HG02588 (cell line): ENCODE measurements at regions not wholly inside any gene's neighbourhood (a gene's known extent, or its start where the extent isn't known, plus 50 kb on each side); places are given as distances from the start of the nearest gene placed in this dataset.
"Not testable (repeated sequence)": the region's sequence is repeated elsewhere in the genome, so short reads cannot be mapped to it uniquely, and the experiment has no call there.

Source experiments
- ATAC-seq: cut with Tn5 transposase; IDR thresholded peaks from one replicate; pipeline ENCODE4 v1.9.1; 2021; ENCODE audit warnings: mild to moderate bottlenecking, moderate library complexity; ENCODE audit not compliant: unreplicated experiment

DNA sequence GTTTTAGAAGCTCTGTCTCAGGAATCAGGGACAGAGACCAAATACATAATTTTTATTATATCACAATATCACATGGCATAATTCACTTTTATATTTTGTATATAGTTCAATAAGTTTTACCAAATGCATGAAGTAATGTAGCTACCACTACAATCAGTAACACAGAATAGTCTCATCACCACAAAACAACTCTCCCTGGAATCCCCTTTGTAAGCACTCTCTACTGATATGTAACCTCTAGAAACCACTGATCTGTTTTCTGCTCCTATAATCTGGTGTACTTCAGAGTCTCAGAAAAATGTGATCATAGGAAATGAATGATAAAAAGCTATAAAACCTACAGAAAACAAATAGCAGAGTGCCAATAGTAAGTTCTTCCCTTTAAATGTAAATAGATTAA, 1465.9 kb downstream of the SPATA31A7 start:
- ATAC-seq = not testable (repeated sequence)

DNA sequence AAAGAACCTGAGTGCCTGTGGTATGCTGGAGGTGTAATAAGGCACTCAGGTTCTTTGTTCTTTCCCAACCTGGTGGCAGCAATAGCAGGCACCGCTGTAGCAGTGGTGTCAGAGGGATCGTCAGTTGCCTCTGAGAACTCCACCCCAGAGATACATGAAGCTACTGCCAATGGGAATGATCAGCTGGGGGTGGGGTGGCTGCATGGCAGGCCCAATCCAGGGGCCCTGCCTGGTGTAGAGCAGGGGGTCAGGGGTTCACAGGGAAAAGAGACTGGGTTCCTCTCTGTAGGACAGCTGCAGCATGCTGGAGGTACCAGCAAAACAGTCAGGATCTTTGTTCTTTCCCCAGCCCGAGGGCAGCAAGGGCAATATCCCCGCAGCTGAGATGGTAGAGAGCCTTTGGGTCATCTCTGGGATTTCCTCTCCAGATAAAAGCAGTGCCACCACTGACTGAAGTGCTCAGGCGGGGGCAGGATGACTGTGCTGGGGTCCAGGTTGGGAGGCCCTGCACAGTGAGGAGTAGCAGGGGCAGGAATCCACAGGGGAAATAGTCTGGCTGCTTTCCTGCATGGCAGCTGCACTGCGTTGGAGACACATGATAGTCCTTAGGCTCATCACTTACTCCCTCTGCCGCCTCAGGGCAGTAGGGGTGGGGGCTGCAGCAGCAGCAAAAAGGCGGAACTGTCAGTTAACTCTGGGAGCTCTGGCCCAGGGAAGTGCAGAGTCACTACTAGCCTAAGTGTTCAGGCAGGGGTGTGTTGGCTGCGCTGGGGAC, 1473.1 kb downstream of the SPATA31A7 start:
- not testable (repeated sequence) for ATAC-seq

DNA sequence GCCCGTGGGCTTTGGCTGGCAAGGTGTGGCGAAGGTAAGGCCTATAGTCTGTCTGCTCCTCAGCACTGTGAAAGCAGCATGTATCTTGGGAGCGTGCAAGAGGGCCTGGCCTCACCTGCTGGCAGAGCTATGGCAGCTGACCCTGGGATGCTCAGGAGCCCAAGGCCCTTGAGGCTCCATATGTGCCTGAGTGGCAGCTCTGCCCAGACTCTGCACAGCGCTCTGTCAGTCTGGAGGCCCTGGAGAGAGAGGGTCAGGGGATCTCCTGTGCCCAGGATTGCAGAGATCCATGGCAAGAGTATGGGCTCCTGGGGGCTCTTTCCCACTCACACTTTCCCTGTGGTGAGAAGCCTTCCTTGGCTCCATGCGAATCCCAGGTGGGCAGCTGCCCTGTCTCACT, 1473.7 kb downstream of the SPATA31A7 start:
- ATAC-seq = not testable (repeated sequence)

DNA sequence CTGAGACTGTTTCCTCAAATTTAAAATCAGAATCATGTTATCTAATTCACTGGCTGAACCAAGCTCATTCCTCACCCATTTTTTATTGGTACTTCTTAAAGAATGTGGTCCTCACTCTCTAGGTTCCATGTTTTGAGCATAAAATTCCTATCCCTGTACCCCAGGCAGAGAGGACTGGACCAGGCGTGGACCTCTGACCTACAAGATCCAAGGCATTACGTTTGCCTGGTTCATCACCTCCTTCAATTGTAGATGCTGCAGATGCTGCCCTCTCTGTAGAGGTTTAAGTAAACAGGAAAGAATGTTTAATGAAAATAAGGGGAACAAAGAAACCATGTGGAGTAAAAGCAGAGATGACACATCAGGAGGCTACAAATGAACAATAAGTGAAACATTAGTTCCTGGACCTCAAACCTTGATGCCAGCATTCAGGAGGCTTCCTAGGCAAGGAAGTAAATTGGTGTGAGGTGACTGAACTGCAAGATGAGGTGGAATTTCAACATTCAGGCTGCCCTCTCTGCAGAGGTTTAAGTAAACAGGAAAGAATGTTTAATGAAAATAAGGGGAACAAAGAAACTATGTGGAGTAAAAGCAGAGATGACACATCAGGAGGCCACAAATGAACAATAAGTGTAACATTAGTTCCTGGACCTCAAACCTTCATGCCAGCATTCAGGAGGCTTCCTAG, 1477.4 kb downstream of the SPATA31A7 start:
- ATAC-seq = not testable (repeated sequence)

DNA sequence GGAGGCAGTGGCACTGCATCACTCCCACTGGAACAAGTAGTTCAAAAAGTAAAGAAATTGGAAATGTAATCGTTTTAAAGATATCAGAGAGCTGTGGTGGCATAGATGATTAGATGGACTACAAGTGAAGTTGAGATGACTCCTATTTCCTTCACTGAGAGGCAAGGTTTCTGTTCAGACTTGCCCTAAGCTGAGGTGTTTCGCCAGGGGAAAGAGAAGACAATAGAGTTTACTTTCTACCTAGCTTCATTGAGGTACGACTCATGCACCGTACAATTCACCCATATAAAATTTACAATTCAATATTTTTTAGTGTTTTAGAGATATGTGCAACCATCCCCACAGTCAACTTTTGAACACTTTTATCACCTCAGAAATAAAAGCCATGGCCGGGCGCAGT, 1487.2 kb downstream of the SPATA31A7 start:
- ATAC-seq = not testable (repeated sequence)

DNA sequence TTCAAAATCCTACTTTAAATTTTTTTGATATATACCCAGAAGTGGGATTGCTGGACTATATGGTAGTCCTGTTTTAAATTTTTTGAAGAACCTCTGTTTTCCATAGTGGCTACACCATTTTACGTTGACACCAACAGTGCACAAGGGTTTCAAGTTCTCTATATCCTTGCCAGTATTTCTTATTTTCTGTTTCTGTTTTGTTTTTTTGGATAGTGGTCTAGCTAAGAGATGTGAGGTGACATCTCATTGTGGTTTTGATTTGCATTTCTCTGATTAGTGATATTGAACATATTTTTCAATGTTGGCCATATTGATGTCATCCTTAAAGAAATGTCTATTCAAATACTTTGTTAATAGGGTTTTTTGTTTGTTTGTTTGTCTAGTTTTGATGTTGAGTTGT, 1488.5 kb downstream of the SPATA31A7 start:
- peak; percentile 59 for ATAC-seq

DNA sequence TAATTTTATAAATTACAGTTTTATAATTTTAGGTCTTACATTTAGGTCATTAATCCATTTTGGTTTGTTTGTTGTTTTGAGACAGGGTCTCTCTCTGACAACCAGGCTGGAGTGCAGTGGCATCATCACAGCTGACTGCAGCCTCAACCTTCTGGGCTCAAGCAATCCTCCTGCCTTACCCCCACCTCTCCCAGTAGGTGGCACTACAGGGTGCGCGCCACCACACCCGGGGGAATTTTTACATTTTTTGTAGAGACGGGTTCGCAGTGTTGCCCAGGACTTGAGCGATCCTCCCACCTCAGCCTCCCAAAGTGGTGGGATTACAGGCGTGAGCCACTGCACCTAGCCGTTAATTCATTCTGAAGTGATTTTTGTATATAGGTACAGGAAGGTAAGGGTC, 1489.2 kb downstream of the SPATA31A7 start:
- ATAC-seq = not testable (repeated sequence)

DNA sequence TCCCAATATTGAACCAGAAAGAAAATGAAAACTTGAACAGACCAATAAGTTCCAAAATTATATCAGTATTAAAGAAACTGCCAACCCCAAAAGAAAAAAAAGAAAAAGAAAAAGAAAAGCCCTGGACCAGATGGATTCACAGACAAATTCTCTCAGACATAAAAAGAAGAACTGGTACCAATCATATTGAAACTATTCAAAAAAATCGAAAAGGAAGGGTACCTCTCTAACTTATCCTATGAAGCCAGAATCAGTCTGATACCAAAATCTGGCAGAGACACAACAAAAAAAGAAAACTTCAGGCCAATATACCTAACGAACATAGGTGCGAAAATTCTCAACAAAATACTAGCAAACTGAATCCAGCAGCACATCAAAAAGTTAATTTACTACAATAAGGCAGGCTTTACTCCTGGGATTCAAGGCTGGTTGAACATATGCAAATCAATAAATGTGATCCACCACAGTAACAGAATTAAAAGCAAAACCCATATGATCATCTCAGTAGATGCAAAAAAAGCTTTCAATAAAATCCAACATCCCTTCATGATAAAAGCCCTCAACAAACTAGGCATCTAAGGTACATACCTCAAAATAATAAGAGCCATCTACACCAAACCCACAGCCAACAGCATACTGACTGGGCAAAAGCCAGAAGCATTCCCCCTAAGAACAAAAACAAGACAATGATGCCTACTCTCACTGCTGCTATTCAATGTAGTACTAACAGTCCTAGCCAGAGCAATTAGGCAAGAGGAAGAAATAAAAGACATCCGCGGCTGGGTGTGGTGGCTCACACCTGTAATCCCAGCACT, 1495.2 kb downstream of the SPATA31A7 start:
- ATAC-seq = peak; percentile 58

DNA sequence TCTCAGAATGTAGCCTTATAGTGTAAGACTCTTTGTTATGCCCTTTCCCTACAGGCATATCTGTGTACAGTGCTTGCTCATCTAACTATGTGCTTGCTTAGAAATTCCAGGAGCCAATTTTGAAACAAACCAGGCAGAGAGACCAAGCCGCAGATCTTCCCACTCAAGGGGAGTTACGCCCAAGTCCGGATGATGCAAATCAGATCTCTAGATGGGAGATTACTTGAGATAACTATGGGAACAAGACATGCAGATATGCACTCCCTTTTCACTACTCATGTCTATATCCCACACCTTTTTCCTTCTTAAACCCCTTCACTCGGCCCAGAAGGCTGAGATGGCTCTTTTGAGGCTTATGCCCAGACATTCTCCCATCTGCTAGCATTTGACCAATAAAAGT, 1496.5 kb downstream of the SPATA31A7 start:
- not testable (repeated sequence) for ATAC-seq

DNA sequence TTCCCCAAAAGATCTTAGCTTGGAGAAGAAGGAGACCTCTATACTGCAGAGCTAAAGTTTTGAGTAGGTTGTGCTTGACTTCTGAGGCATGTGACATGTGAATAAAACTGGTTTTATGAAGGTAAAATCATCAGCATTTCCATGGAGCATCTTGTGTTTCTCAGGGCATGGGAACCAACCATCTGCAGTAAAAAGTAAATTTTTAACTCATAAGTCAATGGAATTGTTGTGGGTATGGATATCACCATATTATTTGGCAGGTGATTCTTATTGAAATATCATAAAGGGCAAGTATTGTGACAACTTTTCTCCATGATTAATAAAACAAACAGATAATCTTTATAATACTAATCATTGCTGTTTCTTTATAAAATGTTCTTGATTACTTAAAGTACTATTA, 1503.2 kb downstream of the SPATA31A7 start:
- not testable (repeated sequence) for ATAC-seq

DNA sequence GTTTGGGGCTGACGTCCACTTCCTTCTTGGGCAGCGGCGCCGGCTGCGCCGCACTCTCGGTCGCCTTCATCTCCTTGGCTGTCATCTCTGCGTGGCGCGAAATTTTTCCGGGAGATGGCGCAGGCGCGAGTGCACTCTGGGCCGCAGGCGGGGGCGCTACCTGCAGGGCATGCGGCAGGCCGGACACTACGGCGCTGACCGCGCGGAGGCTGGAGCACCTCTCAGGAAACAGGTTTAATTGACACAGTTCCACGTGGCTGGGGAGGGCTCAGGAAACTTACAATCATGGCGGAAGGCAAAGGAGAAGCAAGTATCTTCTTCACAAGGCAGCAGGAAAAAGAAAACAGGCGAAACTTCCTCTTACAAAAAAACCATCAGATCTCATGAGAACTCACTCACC, 1521.5 kb downstream of the SPATA31A7 start:
- ATAC-seq = not testable (repeated sequence)

DNA sequence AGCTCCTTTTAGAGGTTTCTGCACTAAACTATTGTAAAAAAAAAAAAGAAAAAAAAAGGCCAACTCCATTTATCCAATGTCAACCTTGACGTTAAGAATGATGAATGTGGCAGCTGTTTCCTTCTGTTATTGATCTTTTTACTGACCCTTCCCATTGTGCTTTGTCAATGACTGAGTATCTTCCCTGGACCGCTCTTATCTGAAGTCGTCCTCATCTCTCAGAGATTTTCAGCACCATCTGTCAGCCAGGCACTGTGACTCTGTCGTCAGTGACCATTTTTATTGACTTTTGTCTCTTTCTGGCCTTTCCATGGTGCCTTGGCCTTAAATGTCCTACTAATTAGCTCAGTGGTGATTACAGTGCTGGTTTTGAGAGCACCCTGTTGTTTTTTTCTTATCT, 1535.7 kb downstream of the SPATA31A7 start:
- ATAC-seq = not testable (repeated sequence)

DNA sequence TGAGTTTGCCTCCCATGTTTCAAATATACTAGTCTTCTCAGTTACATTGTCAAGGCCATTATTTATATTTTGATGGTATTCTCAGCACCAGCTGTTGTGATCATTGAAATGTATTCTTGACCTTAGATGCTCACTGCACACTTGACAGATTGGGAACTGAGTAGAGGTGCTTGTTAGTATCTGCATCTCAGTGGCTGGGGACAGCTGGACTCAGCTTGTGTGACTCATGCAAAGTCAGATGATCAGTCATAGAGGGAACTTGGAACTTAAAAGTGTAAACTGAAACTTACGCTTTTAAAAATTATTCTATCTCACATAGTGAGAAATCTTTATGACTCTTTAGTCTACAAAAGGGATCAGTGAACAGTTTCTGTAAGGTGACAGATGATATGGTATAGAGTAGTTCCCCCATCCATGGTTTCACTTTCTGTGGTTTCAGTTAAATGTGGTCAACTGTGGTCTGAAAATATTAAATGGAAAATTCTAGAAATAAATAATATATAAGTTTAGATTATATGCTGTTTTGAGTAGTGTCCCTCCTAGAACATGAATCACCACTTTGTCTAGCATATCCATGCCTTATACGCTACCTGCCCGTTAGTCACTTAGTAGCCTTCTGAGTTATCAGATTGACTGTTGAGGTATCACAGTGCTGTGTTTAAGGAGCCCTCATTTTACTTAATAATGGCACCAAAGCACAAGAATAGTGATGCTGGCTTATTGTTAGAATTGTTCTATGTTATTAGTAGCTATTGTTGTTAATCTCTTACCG, 1540.6 kb downstream of the SPATA31A7 start:
- ATAC-seq = peak; percentile 98

DNA sequence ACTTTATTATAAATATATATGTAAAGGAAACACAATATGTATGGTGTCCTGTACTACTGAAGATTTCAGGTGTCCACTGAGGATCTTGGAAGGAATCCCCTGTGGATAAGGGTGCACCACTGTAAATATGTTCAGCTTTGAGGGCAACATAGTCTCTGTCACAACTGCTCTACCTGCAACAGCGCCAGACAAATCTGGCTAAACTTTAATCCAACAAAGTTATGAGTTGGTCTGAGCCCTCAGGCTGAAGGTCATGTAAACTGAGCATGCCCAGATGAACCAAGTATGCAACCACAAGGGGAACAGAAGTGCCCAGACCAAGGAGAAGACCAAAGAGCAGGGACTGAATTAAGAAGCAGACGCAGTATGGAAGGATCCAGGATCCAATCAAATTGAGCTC, 1541.2 kb downstream of the SPATA31A7 start:
- not testable (repeated sequence) for ATAC-seq

DNA sequence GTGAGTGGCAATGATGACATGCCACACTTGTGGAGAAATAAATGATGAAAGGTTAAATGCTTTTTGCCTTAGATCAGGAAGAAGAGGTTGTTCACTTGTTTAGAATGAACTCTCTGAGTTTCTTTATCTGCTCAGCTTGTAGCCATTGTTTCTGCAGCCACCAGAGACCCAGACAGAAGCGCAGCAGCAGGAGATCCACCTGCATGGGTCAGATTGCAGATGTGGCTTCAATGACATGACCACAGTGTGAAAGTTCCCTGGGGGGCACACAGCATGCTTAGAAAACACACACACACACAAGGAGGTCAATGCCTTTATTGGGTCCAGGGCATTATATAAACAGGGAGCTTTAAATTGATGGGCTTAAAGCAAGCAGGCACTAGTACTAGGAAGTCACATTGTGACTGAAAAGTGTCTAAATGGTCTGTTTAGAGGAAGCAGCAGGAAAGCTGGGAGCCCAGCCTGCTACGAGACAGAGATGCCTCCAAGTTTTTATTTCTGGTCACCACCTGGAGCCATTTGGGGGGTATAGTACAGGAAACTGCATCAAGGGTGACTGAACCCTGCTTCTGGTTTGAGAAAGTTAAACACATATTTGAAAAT, 1547.3 kb downstream of the SPATA31A7 start:
- ATAC-seq = not testable (repeated sequence)

DNA sequence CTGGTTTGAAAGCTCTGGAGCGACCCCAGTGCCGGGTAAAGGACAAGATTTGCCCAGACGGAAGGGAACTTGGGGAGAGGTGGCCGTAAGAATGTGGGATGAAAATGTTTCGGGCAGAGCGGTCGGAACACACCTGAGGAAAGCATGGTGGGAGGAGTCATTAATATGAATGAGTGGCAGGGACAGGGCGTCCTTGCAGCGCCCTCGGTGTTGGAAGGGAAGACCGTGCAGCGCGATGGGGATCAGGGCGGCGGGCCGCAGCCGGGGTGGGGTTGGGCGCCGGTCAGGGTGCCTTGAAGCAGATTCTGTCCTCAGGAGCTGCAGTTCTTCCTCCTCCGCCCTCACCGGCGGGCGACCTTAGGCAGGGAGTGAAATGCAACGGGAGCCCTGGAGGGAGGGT, 1548.1 kb downstream of the SPATA31A7 start:
- ATAC-seq = not testable (repeated sequence)

DNA sequence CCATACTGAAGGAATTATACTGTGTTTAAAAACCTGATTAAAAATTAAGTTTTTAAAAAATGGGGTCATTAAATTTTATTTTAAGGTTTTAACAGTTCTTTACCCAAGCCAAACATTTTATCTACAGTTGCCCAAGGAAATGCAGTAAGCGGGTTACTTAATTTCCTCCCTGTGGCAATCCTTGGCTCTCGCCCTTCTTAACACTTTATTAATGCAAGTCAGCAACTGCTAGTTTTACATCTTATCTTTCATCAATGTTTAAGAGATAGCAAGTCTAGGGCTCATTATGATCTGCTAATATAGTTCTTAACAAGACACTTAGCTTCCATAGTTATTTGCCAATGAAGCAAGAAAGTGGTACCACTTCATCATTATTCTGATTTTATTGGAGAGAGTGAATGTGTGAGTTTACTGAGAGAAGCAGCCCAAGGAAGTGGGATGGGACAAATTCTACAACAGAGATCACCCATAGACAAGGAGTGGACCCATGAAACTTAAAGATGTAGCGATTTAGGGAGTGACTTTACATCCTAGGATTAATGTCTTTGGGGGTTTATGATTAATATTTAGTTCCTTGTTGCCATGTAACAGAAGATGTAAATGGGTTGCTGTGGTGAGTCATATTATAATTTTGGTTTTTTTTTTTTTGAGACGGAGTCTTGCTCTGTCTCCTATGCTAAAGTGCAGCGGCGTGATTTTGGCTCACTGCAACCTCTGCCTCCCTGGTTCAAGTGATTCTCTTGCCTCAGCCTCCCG, 1556.1 kb downstream of the SPATA31A7 start:
- not testable (repeated sequence) for ATAC-seq
